Keratinocyte (primary cell): ENCODE measurements at regions not wholly inside any gene's neighbourhood (a gene's known extent, or its start where the extent isn't known, plus 50 kb on each side); places are given as distances from the start of the nearest gene placed in this dataset.

Experiments
- DNase-seq: peaks from one replicate; pipeline ENCODE4 v3.0.0-alpha.2; 2011; ENCODE audit warnings: low read depth, missing footprints, low spot score
- FAIRE-seq: peaks from 2 replicates; lab custom pipeline; 2011; peaks lifted over from hg19 to GRCh38; lab: Jason Lieb, UNC
- H2AFZ ChIP-seq: 2 replicates; pipeline ENCODE4 v1.6.0; 2012; ENCODE audit warnings: low read length, control low read depth, inconsistent platforms; ENCODE audit not compliant: control insufficient read depth
- H3K27ac ChIP-seq: 2 replicates; pipeline ENCODE4 v1.5.1; 2011; ENCODE audit warnings: low read length; ENCODE audit not compliant: control insufficient read depth, insufficient read depth
- H3K27me3 ChIP-seq: 3 replicates; pipeline ENCODE4 v1.6.0; 2011; ENCODE audit warnings: low read length; ENCODE audit not compliant: control insufficient read depth, insufficient read depth; ENCODE audit errors: extremely low read depth
- H3K36me3 ChIP-seq, 2 experiments: 2 replicates in 1 of 2; 3 replicates in 1 of 2; pipeline ENCODE4 v1.5.1; 2011; ENCODE audit warnings: low read length in 2 of 2, mild to moderate bottlenecking in 1 of 2; ENCODE audit not compliant: control insufficient read depth in 2 of 2, insufficient read depth in 2 of 2; ENCODE audit errors: extremely low read depth in 1 of 2
- H3K4me1 ChIP-seq: 3 replicates; pipeline ENCODE4 v1.5.1; 2011; ENCODE audit warnings: low read length; ENCODE audit not compliant: control insufficient read depth, insufficient read depth; ENCODE audit errors: extremely low read depth
- H3K4me2 ChIP-seq: 3 replicates; pipeline ENCODE4 v1.6.0; 2011; ENCODE audit warnings: low read depth, low read length; ENCODE audit not compliant: control insufficient read depth, insufficient read depth; ENCODE audit errors: extremely low read depth
- H3K4me3 ChIP-seq, 3 experiments: fragments of 200-600 bp in 1 of 3; sonication (generic) in 1 of 3; 2 replicates in 2 of 3; 3 replicates in 1 of 3; pipeline ENCODE4 v1.5.1; 2011 to 2016; ENCODE audit warnings: low read length in 3 of 3, mild to moderate bottlenecking in 3 of 3, control low read depth in 2 of 3, inconsistent platforms in 1 of 3, low read depth in 1 of 3, mixed read lengths in 1 of 3, mixed run types in 1 of 3, moderate library complexity in 1 of 3; ENCODE audit not compliant: control insufficient read depth in 2 of 3, insufficient read depth in 2 of 3; ENCODE audit errors: extremely low read depth in 1 of 3
- H3K79me2 ChIP-seq: 2 replicates; pipeline ENCODE4 v1.6.0; 2012; ENCODE audit warnings: low read length; ENCODE audit not compliant: control insufficient read depth, insufficient read depth
- H3K9ac ChIP-seq: 3 replicates; pipeline ENCODE4 v1.6.0; 2011; ENCODE audit warnings: low read length; ENCODE audit not compliant: control insufficient read depth, insufficient read depth; ENCODE audit errors: extremely low read depth
- H3K9me1 ChIP-seq: 3 replicates; pipeline ENCODE4 v1.6.0; 2011; ENCODE audit warnings: low read length; ENCODE audit not compliant: control insufficient read depth, insufficient read depth; ENCODE audit errors: extremely low read depth
- H3K9me3 ChIP-seq: 2 replicates; pipeline ENCODE4 v1.5.1; 2012; ENCODE audit warnings: low read depth, low read length; ENCODE audit not compliant: control insufficient read depth
- H4K20me1 ChIP-seq: 3 replicates; pipeline ENCODE4 v1.6.0; 2011; ENCODE audit warnings: low read length; ENCODE audit not compliant: control insufficient read depth, insufficient read depth; ENCODE audit errors: extremely low read depth
- CTCF ChIP-seq, 3 experiments: IDR thresholded peaks in 1 of 3; conservative IDR thresholded peaks in 1 of 3; optimal IDR thresholded peaks in 1 of 3; 2 replicates in 2 of 3; 3 replicates in 1 of 3; pipeline versions ENCODE3 to v1.5.1; 2011; ENCODE audit warnings: low read length in 3 of 3, mild to moderate bottlenecking in 3 of 3, moderate library complexity in 2 of 3, control low read depth in 1 of 3, inconsistent platforms in 1 of 3; ENCODE audit not compliant: insufficient read depth in 2 of 3; ENCODE audit errors: extremely low read depth in 1 of 3
- EZH2 ChIP-seq: IDR thresholded peaks from one replicate; pipeline ENCODE4 v1.6.1; 2012; ENCODE audit warnings: inconsistent platforms, mild to moderate bottlenecking, low read length, moderate library complexity
- dilution Hi-C: fragments of 300-500 bp; cut with MboI; formaldehyde crosslinking; loops from one replicate; pipeline ENCODE4 v1.7.0; 2020; ENCODE audit warnings: low sequenced_read_pairs; ENCODE audit not compliant: extremely low pct_ligation_motif_present

GRCh38 chr1:36653850-36654249 is 171.1 kb upstream of the CSF3R start:
- Histone ChIP-seq H3K9me3 (no peaks in the 10 kb centered on the region), H3K79me2 (no peaks in the 10 kb centered on the region), H3K9ac (no peak overlapping the region), H3K27ac (no peak overlapping the region), H4K20me1 (peaks cover 4% of the 10 kb centered on the region), H3K4me2 (no peak overlapping the region), H3K4me1 (no peaks in the 10 kb centered on the region), H3K4me3 (no peak overlapping the region), H3K27me3 (no peaks in the 10 kb centered on the region), H2AFZ (no peak overlapping the region), H3K9me1 (no peaks in the 10 kb centered on the region), H3K36me3 (no peaks in the 10 kb centered on the region)
- no peak for FAIRE-seq
- TF ChIP-seq CTCF (optimal IDR thresholded peaks at IDR 0.05 in 1 of 3, IDR thresholded peaks at IDR 0.05 in 1 of 3, conservative IDR thresholded peaks at IDR 0.05 in 1 of 3; ENCODE audit: extremely low read depth in 1 of 3, insufficient read depth in 2 of 3, low read length in 3 of 3) (no peak), EZH2 (no peak)
- DNase-seq = no peak
- dilution Hi-C loops = no loop called here

DNA sequence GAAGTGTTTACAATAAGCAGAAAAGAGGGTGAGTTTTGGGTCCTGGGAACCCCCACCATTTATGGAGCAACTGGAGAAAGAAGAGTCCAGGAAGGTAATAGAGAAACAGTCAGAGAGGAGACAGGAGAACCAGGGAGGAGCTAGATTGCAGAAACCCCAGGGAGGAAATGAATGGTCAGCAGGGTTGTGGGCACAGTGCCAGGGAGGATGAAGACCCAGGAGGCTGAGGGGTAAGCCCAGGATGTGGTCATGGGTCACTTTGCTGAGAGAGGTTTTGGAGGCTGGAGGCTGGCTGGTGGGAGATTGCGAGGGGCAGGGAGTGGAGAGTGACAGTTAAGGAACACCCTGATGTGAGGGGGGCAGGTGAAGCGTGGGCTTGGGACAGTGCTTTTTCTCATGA is 169.9 kb upstream of the CSF3R start:
- FAIRE-seq (no peak), DNase-seq (no peak)
- TF ChIP-seq CTCF (optimal IDR thresholded peaks at IDR 0.05 in 1 of 3, IDR thresholded peaks at IDR 0.05 in 1 of 3, conservative IDR thresholded peaks at IDR 0.05 in 1 of 3; ENCODE audit: extremely low read depth in 1 of 3, insufficient read depth in 2 of 3, low read length in 3 of 3) = no peak
- TF ChIP-seq EZH2 = no peak
- peaks cover 3% of the 10 kb centered on the region for H3K27me3 ChIP-seq
- no peak overlapping the region for H3K4me3 ChIP-seq
- H3K9me1 ChIP-seq = no peaks in the 10 kb centered on the region
- no peak overlapping the region for H3K4me2 ChIP-seq
- H3K36me3 ChIP-seq = no peaks in the 10 kb centered on the region
- H3K27ac ChIP-seq = no peak overlapping the region
- H3K79me2 ChIP-seq = no peaks in the 10 kb centered on the region
- H2AFZ ChIP-seq = no peak overlapping the region
- dilution Hi-C loops = no loop called here
- peaks cover 4% of the 10 kb centered on the region for H4K20me1 ChIP-seq
- H3K9me3 ChIP-seq = no peaks in the 10 kb centered on the region
- H3K9ac ChIP-seq = no peak overlapping the region
- no peaks in the 10 kb centered on the region for H3K4me1 ChIP-seq
